ENCODE measurements at regions not wholly inside any gene's neighbourhood (a gene's known extent, or its start where the extent isn't known, plus 50 kb on each side); places are given as distances from the start of the nearest gene placed in this dataset.

DNA sequence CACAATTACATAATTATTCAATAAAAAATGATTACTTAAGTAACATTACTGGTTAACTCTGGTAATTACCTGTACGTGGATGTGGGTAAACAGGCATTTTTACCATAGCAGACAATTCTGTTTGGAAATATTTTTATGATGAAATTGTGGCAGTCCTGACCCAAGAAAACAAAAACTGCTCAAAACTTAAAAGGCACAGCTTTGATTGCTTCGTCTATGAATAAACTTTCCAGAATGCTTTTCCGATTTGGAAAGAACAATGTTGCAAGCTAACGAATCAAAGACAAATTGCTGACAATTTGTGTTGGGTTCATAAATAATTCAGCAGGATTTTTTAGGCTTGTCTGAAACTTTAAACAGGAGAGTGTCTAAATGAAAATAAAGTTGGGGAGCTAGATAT, 150.6 kb upstream of the GYPA start:
- Histone ChIP-seq H3K27me3 (ENCODE audit: control insufficient read depth in 4 of 4, insufficient read depth in 4 of 4, low read length in 3 of 4) (peaks cover 0 to 2% (median 0%) of the 10 kb centered on the region in 4 donors), H3K4me1 (ENCODE audit: control insufficient read depth in 4 of 4, insufficient read depth in 4 of 4, low read length in 3 of 4) (no peaks in the 10 kb centered on the region), H3K4me3 (ENCODE audit: low read depth in 1 of 3, low read length in 3 of 3) (no peak overlapping the region), H3K9me3 (ENCODE audit: control insufficient read depth in 4 of 4, low read length in 3 of 4) (no peaks in the 10 kb centered on the region), H3K9ac (ENCODE audit: low read depth in 1 of 2, low read length in 2 of 2) (no peak overlapping the region), H3K27ac (ENCODE audit: low read depth in 1 of 2, low read length in 2 of 2) (no peak overlapping the region), H3K36me3 (ENCODE audit: control insufficient read depth in 4 of 4, insufficient read depth in 3 of 4, low read depth in 1 of 4, low read length in 3 of 4) (no peaks in the 10 kb centered on the region)
- 56% methylated on average over 4 of the region's 4 CpGs for WGBS
- TF ChIP-seq GABPA (IDR thresholded peaks at IDR 0.05 in 1 of 2, conservative IDR thresholded peaks at IDR 0.05 in 1 of 2) (no peak), RAD21 (IDR thresholded peaks at IDR 0.05) (no peak), YY1 (IDR thresholded peaks at IDR 0.05) (no peak), NR2F2 (IDR thresholded peaks at IDR 0.05) (no peak), FOXA2 (IDR thresholded peaks at IDR 0.05) (no peak), TAF1 (conservative IDR thresholded peaks at IDR 0.05) (no peak), HNF4G (IDR thresholded peaks at IDR 0.05) (no peak), RXRA (IDR thresholded peaks at IDR 0.05) (no peak), JUND (IDR thresholded peaks at IDR 0.05) (no peak)
- TF ChIP-seq, protein P1, sequence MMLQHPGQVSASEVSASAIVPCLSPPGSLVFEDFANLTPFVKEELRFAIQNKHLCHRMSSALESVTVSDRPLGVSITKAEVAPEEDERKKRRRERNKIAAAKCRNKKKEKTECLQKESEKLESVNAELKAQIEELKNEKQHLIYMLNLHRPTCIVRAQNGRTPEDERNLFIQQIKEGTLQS (IDR thresholded peaks at IDR 0.05), result no peak
- TF ChIP-seq, protein P2, sequence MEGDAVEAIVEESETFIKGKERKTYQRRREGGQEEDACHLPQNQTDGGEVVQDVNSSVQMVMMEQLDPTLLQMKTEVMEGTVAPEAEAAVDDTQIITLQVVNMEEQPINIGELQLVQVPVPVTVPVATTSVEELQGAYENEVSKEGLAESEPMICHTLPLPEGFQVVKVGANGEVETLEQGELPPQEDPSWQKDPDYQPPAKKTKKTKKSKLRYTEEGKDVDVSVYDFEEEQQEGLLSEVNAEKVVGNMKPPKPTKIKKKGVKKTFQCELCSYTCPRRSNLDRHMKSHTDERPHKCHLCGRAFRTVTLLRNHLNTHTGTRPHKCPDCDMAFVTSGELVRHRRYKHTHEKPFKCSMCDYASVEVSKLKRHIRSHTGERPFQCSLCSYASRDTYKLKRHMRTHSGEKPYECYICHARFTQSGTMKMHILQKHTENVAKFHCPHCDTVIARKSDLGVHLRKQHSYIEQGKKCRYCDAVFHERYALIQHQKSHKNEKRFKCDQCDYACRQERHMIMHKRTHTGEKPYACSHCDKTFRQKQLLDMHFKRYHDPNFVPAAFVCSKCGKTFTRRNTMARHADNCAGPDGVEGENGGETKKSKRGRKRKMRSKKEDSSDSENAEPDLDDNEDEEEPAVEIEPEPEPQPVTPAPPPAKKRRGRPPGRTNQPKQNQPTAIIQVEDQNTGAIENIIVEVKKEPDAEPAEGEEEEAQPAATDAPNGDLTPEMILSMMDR (IDR thresholded peaks at IDR 0.05; ENCODE audit: low read depth, low read length, missing input control), result no peak
- no peak for DNase-seq (ENCODE audit: low spot score)

- Histone ChIP-seq H3K9ac (ENCODE audit: low read depth in 1 of 2, low read length in 2 of 2) (no peak overlapping the region), H3K4me3 (ENCODE audit: low read depth in 1 of 3, low read length in 3 of 3) (no peak overlapping the region), H3K27me3 (ENCODE audit: control insufficient read depth in 4 of 4, insufficient read depth in 4 of 4, low read length in 3 of 4) (peaks cover 0 to 2% (median 0%) of the 10 kb centered on the region in 4 donors), H3K9me3 (ENCODE audit: control insufficient read depth in 4 of 4, low read length in 3 of 4) (no peaks in the 10 kb centered on the region), H3K27ac (ENCODE audit: low read depth in 1 of 2, low read length in 2 of 2) (no peak overlapping the region), H3K4me1 (ENCODE audit: control insufficient read depth in 4 of 4, insufficient read depth in 4 of 4, low read length in 3 of 4) (no peaks in the 10 kb centered on the region), H3K36me3 (ENCODE audit: control insufficient read depth in 4 of 4, insufficient read depth in 3 of 4, low read depth in 1 of 4, low read length in 3 of 4) (no peaks in the 10 kb centered on the region)
- no peak for DNase-seq (ENCODE audit: low spot score)
- TF ChIP-seq TAF1 (conservative IDR thresholded peaks at IDR 0.05), result no peak
- no peak for TF ChIP-seq HNF4A (conservative IDR thresholded peaks at IDR 0.05)
- TF ChIP-seq REST (IDR thresholded peaks at IDR 0.05), result no peak
- TF ChIP-seq HNF4G (IDR thresholded peaks at IDR 0.05), result no peak
- TF ChIP-seq, protein P2 (IDR thresholded peaks at IDR 0.05; ENCODE audit: low read depth, low read length, missing input control), result no peak
- TF ChIP-seq, protein P1 (IDR thresholded peaks at IDR 0.05), result no peak
- 57% methylated on average over 1 of the region's 1 CpG for WGBS
Measured at GRCh38 chr4:144294211-144294610, 153.7 kb upstream of the GYPA start.

Measured in liver (tissue), 8 donors.